ENCODE measurements at regions not wholly inside any gene's neighbourhood (a gene's known extent, or its start where the extent isn't known, plus 50 kb on each side); places are given as distances from the start of the nearest gene placed in this dataset.
A peak's percentile ranks its signal among the peaks of the same experiment; 100 is the strongest.

DNA sequence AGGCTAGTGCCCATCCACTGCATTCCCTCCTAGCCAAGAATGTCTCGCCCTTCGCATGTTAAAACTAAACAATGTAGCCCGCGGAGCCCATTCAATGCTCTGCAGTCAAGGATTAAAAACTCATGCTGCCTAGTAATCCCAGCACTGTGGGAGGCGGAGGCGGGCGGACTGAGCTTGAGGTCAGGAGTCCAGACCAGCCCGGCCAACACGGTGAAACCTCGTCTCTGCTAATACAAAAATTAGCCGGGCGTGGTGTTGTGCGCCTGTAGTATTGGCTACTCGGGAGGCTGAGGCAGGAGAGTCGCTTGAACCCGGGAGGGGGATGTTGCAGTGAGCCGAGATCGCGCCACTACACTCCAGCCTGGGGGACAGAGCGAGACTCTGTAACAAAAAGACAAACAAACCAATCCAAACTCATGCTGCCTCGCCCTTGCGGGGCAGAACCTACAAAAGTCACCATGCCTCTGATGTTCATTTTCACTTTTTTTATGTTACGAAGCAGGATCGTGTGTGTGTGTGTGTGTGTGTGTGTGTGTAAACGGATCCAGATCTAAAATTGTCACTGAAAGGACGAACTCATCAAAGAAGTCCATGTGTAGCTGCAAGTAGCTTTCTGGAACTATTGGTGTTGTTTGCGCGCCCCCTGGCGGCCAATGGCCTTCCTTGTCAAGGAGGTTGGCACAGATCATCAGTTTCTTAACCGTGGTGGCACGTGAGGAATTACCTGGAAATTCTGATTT, 54.8 kb upstream of the SPESP1 start (continued):
- TF ChIP-seq, protein P1, sequence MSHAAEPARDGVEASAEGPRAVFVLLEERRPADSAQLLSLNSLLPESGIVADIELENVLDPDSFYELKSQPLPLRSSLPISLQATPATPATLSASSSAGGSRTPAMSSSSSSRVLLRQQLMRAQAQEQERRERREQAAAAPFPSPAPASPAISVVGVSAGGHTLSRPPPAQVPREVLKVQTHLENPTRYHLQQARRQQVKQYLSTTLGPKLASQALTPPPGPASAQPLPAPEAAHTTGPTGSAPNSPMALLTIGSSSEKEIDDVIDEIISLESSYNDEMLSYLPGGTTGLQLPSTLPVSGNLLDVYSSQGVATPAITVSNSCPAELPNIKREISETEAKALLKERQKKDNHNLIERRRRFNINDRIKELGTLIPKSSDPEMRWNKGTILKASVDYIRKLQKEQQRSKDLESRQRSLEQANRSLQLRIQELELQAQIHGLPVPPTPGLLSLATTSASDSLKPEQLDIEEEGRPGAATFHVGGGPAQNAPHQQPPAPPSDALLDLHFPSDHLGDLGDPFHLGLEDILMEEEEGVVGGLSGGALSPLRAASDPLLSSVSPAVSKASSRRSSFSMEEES (CRISPR knock-in tag; IDR thresholded peaks at IDR 0.05), result no peak
- TF ChIP-seq, protein P2, sequence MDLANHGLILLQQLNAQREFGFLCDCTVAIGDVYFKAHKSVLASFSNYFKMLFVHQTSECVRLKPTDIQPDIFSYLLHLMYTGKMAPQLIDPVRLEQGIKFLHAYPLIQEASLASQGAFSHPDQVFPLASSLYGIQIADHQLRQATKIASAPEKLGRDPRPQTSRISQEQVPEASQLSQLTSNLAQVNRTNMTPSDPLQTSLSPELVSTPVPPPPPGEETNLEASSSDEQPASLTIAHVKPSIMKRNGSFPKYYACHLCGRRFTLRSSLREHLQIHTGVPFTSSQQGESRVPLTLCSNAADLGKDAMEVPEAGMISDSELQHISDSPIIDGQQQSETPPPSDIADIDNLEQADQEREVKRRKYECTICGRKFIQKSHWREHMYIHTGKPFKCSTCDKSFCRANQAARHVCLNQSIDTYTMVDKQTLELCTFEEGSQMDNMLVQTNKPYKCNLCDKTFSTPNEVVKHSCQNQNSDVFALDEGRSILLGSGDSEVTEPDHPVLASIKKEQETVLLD (CRISPR knock-in tag; IDR thresholded peaks at IDR 0.05; ENCODE audit: low read depth), result no peak
- TF ChIP-seq, protein P3, sequence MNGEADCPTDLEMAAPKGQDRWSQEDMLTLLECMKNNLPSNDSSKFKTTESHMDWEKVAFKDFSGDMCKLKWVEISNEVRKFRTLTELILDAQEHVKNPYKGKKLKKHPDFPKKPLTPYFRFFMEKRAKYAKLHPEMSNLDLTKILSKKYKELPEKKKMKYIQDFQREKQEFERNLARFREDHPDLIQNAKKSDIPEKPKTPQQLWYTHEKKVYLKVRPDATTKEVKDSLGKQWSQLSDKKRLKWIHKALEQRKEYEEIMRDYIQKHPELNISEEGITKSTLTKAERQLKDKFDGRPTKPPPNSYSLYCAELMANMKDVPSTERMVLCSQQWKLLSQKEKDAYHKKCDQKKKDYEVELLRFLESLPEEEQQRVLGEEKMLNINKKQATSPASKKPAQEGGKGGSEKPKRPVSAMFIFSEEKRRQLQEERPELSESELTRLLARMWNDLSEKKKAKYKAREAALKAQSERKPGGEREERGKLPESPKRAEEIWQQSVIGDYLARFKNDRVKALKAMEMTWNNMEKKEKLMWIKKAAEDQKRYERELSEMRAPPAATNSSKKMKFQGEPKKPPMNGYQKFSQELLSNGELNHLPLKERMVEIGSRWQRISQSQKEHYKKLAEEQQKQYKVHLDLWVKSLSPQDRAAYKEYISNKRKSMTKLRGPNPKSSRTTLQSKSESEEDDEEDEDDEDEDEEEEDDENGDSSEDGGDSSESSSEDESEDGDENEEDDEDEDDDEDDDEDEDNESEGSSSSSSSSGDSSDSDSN (CRISPR knock-in tag; IDR thresholded peaks at IDR 0.05), result peak; percentile 23; the same call in 1 of the 2 replicates
- TF ChIP-seq NFRKB (IDR thresholded peaks at IDR 0.05) (no peak), ZNF607 (CRISPR knock-in tag; IDR thresholded peaks at IDR 0.05; ENCODE audit: borderline replicate concordance) (0 out of 2 replicates have a peak, but pooled peaks have one; percentile 77), ZNF589 (CRISPR knock-in tag; conservative IDR thresholded peaks at IDR 0.05) (no peak), ZBTB42 (CRISPR knock-in tag; IDR thresholded peaks at IDR 0.05) (no peak), MYC (CRISPR knock-in tag; IDR thresholded peaks at IDR 0.05; ENCODE audit: borderline replicate concordance) (peak; percentile 10; the same call in 1 of the 2 replicates), ZNF605 (CRISPR knock-in tag; IDR thresholded peaks at IDR 0.05) (peak; percentile 50; the same call in 1 of the 2 replicates), ATF7-NPFF (CRISPR knock-in tag; IDR thresholded peaks at IDR 0.05; ENCODE audit: low read depth) (no peak)
- TF ChIP-seq, protein P4, sequence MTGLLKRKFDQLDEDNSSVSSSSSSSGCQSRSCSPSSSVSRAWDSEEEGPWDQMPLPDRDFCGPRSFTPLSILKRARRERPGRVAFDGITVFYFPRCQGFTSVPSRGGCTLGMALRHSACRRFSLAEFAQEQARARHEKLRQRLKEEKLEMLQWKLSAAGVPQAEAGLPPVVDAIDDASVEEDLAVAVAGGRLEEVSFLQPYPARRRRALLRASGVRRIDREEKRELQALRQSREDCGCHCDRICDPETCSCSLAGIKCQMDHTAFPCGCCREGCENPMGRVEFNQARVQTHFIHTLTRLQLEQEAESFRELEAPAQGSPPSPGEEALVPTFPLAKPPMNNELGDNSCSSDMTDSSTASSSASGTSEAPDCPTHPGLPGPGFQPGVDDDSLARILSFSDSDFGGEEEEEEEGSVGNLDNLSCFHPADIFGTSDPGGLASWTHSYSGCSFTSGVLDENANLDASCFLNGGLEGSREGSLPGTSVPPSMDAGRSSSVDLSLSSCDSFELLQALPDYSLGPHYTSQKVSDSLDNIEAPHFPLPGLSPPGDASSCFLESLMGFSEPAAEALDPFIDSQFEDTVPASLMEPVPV (CRISPR knock-in tag; IDR thresholded peaks at IDR 0.05), result no peak
- TF ChIP-seq, protein P5, sequence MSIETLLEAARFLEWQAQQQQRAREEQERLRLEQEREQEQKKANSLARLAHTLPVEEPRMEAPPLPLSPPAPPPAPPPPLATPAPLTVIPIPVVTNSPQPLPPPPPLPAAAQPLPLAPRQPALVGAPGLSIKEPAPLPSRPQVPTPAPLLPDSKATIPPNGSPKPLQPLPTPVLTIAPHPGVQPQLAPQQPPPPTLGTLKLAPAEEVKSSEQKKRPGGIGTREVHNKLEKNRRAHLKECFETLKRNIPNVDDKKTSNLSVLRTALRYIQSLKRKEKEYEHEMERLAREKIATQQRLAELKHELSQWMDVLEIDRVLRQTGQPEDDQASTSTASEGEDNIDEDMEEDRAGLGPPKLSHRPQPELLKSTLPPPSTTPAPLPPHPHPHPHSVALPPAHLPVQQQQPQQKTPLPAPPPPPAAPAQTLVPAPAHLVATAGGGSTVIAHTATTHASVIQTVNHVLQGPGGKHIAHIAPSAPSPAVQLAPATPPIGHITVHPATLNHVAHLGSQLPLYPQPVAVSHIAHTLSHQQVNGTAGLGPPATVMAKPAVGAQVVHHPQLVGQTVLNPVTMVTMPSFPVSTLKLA (IDR thresholded peaks at IDR 0.05), result no peak
- TF ChIP-seq, protein P6, sequence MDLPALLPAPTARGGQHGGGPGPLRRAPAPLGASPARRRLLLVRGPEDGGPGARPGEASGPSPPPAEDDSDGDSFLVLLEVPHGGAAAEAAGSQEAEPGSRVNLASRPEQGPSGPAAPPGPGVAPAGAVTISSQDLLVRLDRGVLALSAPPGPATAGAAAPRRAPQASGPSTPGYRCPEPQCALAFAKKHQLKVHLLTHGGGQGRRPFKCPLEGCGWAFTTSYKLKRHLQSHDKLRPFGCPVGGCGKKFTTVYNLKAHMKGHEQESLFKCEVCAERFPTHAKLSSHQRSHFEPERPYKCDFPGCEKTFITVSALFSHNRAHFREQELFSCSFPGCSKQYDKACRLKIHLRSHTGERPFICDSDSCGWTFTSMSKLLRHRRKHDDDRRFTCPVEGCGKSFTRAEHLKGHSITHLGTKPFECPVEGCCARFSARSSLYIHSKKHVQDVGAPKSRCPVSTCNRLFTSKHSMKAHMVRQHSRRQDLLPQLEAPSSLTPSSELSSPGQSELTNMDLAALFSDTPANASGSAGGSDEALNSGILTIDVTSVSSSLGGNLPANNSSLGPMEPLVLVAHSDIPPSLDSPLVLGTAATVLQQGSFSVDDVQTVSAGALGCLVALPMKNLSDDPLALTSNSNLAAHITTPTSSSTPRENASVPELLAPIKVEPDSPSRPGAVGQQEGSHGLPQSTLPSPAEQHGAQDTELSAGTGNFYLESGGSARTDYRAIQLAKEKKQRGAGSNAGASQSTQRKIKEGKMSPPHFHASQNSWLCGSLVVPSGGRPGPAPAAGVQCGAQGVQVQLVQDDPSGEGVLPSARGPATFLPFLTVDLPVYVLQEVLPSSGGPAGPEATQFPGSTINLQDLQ (CRISPR knock-in tag; IDR thresholded peaks at IDR 0.05), result no peak
- TF ChIP-seq, protein P7, sequence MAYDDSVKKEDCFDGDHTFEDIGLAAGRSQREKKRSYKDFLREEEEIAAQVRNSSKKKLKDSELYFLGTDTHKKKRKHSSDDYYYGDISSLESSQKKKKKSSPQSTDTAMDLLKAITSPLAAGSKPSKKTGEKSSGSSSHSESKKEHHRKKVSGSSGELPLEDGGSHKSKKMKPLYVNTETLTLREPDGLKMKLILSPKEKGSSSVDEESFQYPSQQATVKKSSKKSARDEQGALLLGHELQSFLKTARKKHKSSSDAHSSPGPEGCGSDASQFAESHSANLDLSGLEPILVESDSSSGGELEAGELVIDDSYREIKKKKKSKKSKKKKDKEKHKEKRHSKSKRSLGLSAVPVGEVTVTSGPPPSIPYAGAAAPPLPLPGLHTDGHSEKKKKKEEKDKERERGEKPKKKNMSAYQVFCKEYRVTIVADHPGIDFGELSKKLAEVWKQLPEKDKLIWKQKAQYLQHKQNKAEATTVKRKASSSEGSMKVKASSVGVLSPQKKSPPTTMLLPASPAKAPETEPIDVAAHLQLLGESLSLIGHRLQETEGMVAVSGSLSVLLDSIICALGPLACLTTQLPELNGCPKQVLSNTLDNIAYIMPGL (CRISPR knock-in tag; IDR thresholded peaks at IDR 0.05; ENCODE audit: borderline replicate concordance in 1 of 2, low read depth in 1 of 2), result 0 out of 4 replicates have a peak, but pooled peaks of 1 of the 2 experiments have one; percentile 39
